CD4-positive, alpha-beta T cell (primary cell): ENCODE measurements at regions not wholly inside any gene's neighbourhood (a gene's known extent, or its start where the extent isn't known, plus 50 kb on each side); places are given as distances from the start of the nearest gene placed in this dataset.

Experiments
- ATAC-seq: fragments of 200-7000 bp; cut with Tn5 transposase; one replicate; pipeline ENCODE4 v1.10.0; 2022; ENCODE audit warnings: mild to moderate bottlenecking; ENCODE audit not compliant: poor library complexity
- CTCF ChIA-PET: fragments of 350-600 bp; sonication (Branson Sonifier 250); formaldehyde crosslinking; loops from one replicate; lab custom pipeline; 2021; ENCODE audit warnings: antibody characterized with exemption, inconsistent platforms; lab: Charles Lee
- POLR2A ChIA-PET: fragments of 350-600 bp; sonication (Branson Sonifier 250); formaldehyde crosslinking; loops from one replicate; lab custom pipeline; 2021; ENCODE audit warnings: antibody characterized with exemption, inconsistent platforms; lab: Charles Lee
- DNase-seq, 14 experiments: peaks; one replicate each; pipeline ENCODE4 v3.0.0-alpha.2; 2013 to 2020; ENCODE audit warnings: mixed read lengths in 2 of 14
- H3K27ac ChIP-seq, 2 donors: one replicate each; pipeline versions ENCODE4 v1.5.1 to v1.7.0; 2013; ENCODE audit warnings: low read length in 2 of 2, low read depth in 1 of 2, mild to moderate bottlenecking in 1 of 2
- H3K27me3 ChIP-seq, 2 experiments: 1 replicate in 1 of 2; 2 replicates in 1 of 2; pipeline versions ENCODE4 v1.6.1 to v1.7.0; 2013; ENCODE audit warnings: low read length in 2 of 2, control low read depth in 1 of 2, mild to moderate bottlenecking in 1 of 2, moderate library complexity in 1 of 2; ENCODE audit not compliant: insufficient read depth in 2 of 2, control insufficient read depth in 1 of 2
- H3K36me3 ChIP-seq: one replicate; pipeline ENCODE4 v1.6.1; 2013; ENCODE audit warnings: low read length, control low read depth; ENCODE audit not compliant: insufficient read depth
- H3K4me1 ChIP-seq: one replicate; pipeline ENCODE4 v1.6.1; 2013; ENCODE audit warnings: low read length, control low read depth; ENCODE audit not compliant: insufficient read depth
- H3K4me3 ChIP-seq: one replicate; pipeline ENCODE4 v1.5.1; 2013; ENCODE audit warnings: mild to moderate bottlenecking, low read length, moderate library complexity
- H3K9me3 ChIP-seq, 2 experiments: 1 replicate in 1 of 2; 2 replicates in 1 of 2; pipeline versions ENCODE4 v1.6.1 to v1.7.0; 2013; ENCODE audit warnings: low read length in 2 of 2, mild to moderate bottlenecking in 2 of 2, control low read depth in 1 of 2, moderate library complexity in 1 of 2; ENCODE audit not compliant: control insufficient read depth in 1 of 2, insufficient read depth in 1 of 2
- H3K27ac Mint-ChIP-seq: one replicate; pipeline ENCODE4 v1.8.0; 2020; ENCODE audit warnings: mixed read lengths
- H3K27me3 Mint-ChIP-seq: one replicate; pipeline ENCODE4 v1.8.0; 2021; ENCODE audit warnings: mixed read lengths
- H3K36me3 Mint-ChIP-seq: one replicate; pipeline ENCODE4 v1.8.0; 2021; ENCODE audit warnings: low read depth, mixed read lengths
- H3K4me1 Mint-ChIP-seq: one replicate; pipeline ENCODE4 v1.8.0; 2021; ENCODE audit warnings: low read depth, mixed read lengths
- H3K4me3 Mint-ChIP-seq: one replicate; pipeline ENCODE4 v1.8.0; 2020; ENCODE audit warnings: mild to moderate bottlenecking, mixed read lengths
- H3K9me3 Mint-ChIP-seq: one replicate; pipeline ENCODE4 v1.8.0; 2020; ENCODE audit warnings: mixed read lengths
- CTCF ChIP-seq: fragments of 200-600 bp; IDR thresholded peaks from one replicate; pipeline ENCODE4 v1.8.0; 2022; ENCODE audit warnings: antibody characterized with exemption, mild to moderate bottlenecking
- intact Hi-C, 2 experiments: fragments of 100-400 bp; cut with DNase I in 1 of 2; cut with micrococcal nuclease in 1 of 2; formaldehyde crosslinking; loops; one replicate each; pipeline versions ENCODE4 v1.15.1 to v1.9.0; 2023 to 2025; cut with DNase I, micrococcal nuclease

DNA sequence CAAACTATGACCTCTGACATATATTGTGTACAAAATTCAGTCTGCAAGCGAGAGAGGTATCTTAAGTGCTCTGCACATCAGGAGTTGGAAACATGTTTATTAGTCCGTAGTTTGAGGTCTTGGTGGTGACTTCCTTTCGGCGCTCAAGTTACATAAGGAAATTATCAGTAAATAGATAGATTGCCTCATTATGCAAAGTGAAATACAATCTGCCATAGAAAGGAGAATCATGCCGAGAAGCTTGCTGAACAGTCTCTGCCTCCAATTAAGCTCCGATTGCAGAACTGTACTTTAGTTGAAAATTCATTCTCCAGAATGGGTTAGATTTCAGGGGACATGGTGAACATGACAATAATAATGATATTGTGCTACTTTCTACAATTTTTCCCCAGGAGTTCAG is 271.8 kb downstream of the BRINP2 start:
- no peak for ATAC-seq
- no peaks in the 10 kb centered on the region for H3K36me3 Mint-ChIP-seq
- TF ChIP-seq CTCF: no peak
- H3K4me1 ChIP-seq: no peaks in the 10 kb centered on the region
- H3K4me3 Mint-ChIP-seq: no peak overlapping the region
- no peak overlapping the region for H3K27ac Mint-ChIP-seq
- no peaks in the 10 kb centered on the region for H3K4me1 Mint-ChIP-seq
- ChIA-PET POLR2A (no interaction called here), CTCF (no interaction called here)
- H3K9me3 ChIP-seq: no peaks in the 10 kb centered on the region
- H3K4me3 ChIP-seq: no peak overlapping the region
- no peak overlapping the region for H3K27ac ChIP-seq
- intact Hi-C loops: no loop called here
- H3K36me3 ChIP-seq: no peaks in the 10 kb centered on the region
- DNase-seq: no peak
- no peaks in the 10 kb centered on the region for H3K27me3 Mint-ChIP-seq
- peaks cover under 1% of the 10 kb centered on the region for H3K9me3 Mint-ChIP-seq
- no peaks in the 10 kb centered on the region for H3K27me3 ChIP-seq

- intact Hi-C loops: no loop called here
- ChIA-PET CTCF (no interaction called here), POLR2A (no interaction called here)
- Histone ChIP-seq H3K9me3 (no peaks in the 10 kb centered on the region), H3K36me3 (no peaks in the 10 kb centered on the region), H3K4me3 (no peak overlapping the region), H3K27me3 (no peaks in the 10 kb centered on the region), H3K27ac (no peak overlapping the region), H3K4me1 (no peaks in the 10 kb centered on the region)
- Mint-ChIP-seq H3K27ac (no peak overlapping the region), H3K36me3 (no peaks in the 10 kb centered on the region), H3K4me1 (no peaks in the 10 kb centered on the region), H3K9me3 (no peaks in the 10 kb centered on the region), H3K4me3 (no peak overlapping the region), H3K27me3 (no peaks in the 10 kb centered on the region)
- DNase-seq (no peak), ATAC-seq (no peak)
- TF ChIP-seq CTCF: no peak
These were observed 270.5 kb downstream of the BRINP2 start for GRCh38 chr1:177441281-177441680.

DNA sequence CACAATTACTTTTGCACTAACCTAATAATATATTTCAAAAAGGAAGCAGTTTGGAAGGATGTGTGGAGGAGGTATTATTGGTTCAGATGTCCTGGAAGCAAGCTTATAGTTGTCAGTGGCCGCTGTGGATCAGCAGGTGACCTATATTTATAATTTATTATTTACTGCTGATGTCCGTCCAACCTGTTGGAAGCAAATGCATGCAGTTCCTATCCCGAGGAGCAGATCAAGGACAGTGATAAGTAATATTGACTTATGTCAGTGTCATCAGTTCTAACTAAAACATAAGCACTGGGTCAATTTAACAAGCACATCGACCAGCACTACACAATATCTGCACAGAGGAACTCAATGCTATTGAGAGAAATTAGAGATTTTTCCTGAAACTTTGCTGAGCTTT is 270.1 kb downstream of the BRINP2 start:
- Mint-ChIP-seq H3K4me1 (no peaks in the 10 kb centered on the region), H3K4me3 (no peak overlapping the region)
- intact Hi-C loops: no loop called here

More for the DNA sequence above, 270.1 kb downstream of the BRINP2 start:
- Histone ChIP-seq H3K4me1 (no peaks in the 10 kb centered on the region), H3K9me3 (no peaks in the 10 kb centered on the region), H3K36me3 (no peaks in the 10 kb centered on the region), H3K27me3 (no peaks in the 10 kb centered on the region), H3K27ac (no peak overlapping the region), H3K4me3 (no peak overlapping the region)
- no peaks in the 10 kb centered on the region for H3K9me3 Mint-ChIP-seq
- ATAC-seq (no peak), DNase-seq (no peak)
- ChIA-PET CTCF (no interaction called here), POLR2A (no interaction called here)
- no peak overlapping the region for H3K27ac Mint-ChIP-seq
- H3K36me3 Mint-ChIP-seq: no peaks in the 10 kb centered on the region
- no peaks in the 10 kb centered on the region for H3K27me3 Mint-ChIP-seq
- TF ChIP-seq CTCF: no peak
